Renal pelvis (tissue), 1 donor: ENCODE measurements at regions not wholly inside any gene's neighbourhood (a gene's known extent, or its start where the extent isn't known, plus 50 kb on each side); places are given as distances from the start of the nearest gene placed in this dataset.
"Not testable (repeated sequence)": the region's sequence is repeated elsewhere in the genome, so short reads cannot be mapped to it uniquely, and the experiment has no call there.

Source experiments
- DNase-seq: peaks from one replicate; pipeline ENCODE4 v3.0.0-alpha.2; 2013

DNA sequence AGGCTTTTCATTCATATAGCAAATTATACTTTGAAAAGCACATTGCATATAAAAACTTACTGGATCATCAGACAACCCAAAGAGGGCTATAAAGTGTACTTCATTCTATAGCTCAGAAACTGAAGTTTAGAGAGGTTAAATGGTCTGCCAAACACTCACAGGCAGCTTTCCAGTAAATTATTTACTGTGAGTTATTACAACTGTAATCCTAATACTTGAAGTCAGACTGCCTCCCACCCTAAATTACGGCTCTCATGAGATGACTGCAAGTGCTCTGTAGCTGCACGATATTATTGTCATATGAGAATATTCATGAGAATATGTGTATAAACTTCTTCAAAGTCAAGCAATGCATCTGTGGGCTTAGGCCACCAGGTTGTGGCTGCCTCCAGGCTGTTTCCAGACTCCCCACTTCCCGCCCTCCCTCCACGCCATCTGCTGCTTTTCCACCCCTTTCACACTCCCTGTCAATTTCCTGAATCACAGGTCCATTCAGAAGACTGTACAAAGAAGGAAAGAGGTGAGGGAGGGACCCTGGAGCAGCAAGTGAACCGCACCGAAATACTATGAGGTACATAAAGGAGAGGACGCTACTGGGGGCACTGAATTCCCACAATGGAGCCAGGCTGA is 111.1 kb upstream of the SPOPL start:
- peak; percentile 19 for DNase-seq

DNA sequence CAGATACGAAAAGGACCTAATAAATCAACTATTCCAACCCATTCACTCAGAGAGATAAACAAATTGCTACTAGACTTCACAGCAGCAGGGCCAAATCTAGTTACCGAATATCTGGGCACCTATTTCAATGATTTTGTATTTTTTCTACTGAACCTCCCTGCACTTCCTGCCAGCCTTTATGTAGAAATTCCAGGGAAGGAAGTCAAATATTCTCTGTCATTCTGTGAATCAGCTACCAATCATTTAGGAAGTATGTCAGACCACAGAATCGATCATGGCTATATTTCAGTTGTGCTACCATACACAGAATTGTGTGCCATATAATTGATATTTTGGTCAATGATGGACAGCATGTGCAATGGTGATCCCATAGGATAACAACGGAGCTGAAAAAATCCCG is 109.6 kb upstream of the SPOPL start:
- no peak for DNase-seq

DNA sequence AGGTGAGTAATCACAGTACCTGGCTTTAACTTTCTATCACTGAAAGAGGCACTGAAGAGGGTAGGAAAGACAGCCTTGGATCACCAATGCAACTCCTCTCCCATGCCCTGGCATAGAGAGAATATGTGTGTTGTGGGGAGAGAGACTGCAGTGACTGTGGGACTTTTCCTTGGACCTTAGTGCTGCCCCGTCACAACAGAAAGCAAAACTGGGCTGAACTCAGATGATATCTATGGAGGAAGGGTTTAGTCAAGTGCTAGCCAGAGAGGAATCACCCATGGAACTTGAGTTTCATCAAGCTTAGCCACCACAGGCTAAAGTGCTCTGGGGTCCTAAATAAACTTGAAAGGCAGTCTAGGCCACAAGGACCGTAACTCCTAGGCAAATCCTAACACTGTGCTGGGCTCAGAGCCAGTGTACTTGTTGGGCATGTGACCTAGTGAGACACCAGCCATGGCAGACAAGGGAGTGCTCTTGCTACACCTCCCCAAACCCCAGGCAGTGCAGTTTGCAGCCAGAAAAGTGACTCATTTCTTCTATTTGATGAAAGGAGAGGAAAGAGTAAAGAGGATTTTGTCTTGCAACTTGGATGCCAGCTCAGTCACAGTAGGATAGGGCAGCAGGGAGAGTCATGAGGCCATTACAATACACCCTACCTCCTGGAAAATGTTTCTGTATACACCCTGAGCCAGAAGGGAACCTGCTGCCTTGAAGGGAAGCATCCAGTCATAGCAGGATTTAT is 105.8 kb upstream of the SPOPL start:
- DNase-seq = no peak

DNA sequence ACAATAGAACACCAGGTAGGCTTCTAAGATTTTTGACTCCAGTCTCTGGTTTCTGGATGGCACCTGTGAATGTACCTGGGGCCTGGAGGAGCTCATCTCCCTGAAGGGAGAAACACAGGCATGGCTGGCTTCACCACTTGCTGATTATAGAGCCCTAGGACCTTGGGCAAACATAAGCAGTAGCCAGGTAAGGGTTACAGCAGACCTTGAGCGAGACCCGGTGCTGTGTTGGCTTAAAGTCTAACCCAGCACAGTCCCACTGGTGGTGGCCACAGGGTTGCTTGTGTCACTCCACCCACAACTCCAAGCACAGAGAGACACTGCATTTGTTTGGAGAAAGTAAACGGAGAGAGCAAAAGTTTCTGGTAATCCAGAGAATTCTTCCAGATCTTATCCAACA is 104.7 kb upstream of the SPOPL start:
- no peak for DNase-seq

DNA sequence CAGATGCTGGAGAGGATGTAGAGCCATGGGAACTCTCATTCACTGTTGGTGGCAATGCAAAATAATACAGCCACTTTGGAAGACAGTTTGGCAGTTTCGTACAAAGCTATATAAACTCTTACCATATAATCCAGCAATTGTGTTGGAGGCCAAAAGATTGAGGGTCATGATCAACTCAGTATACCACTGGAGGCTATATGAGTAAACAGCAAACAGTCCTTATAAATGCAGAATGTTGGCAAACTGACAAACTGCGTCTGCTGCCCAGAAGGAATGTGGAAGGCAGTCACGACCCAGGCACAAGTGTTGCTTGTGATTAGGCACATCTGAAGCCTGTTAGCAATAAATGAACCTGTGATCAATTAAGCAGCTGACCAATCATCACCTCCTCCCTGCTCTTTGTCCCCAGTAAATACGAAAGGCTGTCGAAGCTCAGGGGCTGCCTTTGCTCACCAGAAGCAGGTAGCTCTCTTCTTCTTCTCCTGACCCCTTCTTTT is 98.1 kb upstream of the SPOPL start:
- DNase-seq = no peak

DNA sequence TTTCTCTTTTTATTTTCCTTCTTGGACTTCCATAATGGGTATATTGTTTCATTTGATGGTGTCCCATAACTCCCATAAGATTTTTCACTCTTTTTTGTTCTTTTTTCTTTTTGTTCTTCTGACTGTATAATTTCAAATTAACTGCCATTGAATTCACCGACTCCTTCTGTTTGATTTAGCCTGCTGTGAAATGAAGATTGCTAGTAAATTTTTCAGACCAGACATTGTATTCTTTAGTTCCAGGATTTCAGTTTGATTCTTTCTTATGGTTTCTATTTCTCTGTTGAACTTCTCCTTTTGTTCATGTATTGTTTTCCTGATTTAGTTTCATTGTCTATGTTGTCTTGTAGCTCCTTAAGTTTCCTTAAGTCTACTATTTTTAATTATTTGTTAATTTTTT is 87.6 kb upstream of the SPOPL start:
- DNase-seq = no peak

DNA sequence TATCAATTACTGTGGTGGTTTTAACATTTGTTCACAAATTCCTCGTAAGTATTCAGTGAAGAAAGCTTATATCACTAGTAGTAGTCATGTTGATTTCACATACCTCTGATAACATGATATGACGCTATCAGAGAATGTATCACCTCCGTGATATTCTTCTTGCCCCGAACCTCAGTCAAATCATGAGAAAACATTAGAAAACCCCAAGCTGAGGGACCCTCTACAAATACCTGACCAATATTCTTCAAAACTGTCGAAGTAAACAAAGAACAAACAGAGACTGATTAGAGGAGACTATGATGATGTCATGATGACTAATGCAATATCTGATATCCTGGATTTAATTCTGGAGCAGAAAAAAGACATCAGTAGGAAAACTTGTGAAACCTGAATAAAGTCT is 85.6 kb upstream of the SPOPL start:
- no peak for DNase-seq

DNA sequence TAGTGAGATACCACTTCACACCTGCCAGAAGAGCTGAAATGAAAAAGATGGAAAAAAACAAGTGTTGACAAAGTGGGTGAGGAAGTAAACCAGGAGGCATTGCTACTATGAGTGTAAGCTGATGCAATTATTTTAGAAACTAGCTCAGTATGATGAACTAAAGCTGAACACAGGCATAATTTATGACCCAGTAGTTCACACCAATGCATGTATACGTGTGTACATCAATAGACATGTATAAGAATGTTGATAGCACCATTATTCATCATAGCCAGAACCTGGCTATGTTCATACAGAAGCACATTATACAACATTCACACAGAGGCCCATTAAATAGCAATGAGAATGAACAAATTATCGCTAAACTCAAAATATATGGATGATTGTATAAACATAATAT is 83.1 kb upstream of the SPOPL start:
- DNase-seq = no peak

DNA sequence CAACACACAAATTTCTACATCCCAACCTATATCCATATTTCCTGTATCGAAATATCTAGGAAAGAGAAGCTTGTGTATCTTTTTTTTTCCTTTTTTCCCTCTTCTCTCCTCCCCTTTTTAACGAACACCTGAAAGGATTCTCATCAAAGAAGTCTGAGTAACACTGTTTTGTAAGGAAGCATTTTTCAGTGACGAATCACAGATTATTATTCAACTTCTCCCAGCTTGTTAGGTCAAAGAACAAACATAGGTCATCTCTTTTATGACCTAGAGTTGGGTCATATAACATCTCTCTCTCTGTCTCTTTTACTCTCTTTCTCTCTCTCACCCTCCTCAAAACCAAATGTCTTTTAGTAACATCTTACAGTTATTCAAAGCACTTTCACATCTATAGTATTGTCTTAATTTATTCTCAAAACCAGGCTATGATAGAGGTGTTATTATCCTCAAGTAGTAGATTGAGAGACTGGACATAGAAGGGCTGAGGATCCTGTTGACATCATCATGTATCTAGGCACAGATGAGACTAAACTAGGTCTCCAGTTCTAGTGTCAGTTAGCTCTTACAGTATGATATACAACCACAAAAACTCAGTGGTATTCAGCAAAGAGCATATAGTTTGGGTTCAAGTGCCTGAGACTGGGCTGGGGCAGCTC is 80.1 kb upstream of the SPOPL start:
- no peak for DNase-seq

DNA sequence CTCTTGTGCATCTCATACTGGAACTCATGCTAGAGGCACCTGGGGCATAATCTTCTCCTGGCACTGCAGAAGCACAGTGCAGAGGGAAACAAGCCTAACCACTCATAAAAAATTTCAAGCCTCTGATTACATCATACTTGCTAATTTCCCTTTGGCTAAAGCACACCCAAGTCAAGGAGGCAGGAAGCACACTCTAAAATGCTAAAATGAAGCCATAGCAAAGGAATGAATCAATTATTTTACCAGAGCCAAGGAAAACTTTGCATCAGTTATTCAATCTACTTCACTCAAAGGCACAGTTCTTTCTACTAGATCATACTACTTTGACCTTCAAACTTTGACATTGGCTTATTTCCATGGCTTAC is 79.6 kb upstream of the SPOPL start:
- peak; percentile 8 for DNase-seq

DNA sequence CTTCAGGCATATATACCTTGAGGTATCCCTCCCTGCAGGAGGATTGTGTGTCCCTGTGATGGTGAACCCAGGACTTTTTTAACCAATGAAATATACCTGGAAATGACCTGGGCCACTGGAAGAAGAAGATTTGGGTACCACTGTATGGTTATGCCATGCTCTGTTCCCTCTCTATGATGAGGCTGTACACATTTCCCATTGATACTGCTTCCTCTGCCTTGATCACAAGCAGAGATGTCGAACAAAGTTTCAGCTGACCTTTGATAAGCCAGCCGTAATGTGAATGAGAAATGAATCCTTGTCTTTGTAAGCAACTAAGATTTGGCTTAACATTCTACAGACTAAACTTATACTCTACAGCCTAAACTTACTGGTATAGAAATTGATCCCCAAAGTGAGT is 78.4 kb upstream of the SPOPL start:
- DNase-seq = no peak

DNA sequence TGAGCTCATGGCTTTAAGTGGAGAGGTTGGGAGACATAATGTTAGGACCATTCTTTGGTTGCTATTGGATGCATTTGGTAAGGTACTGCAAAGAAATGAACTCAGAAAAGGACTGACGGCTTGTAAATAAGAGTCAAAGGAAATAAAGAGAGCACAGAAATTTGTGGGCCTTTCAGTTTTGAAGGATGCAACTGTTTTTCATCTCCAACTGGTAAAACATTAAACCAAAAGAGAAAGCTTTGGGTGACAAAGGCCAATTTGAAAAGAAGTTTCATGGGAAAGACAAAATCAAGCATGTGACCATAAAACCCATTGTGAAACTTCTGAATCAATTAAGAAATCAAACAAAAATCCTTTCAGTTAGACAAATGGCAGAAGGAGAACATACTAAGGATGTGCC is 77.8 kb upstream of the SPOPL start:
- DNase-seq = no peak

DNA sequence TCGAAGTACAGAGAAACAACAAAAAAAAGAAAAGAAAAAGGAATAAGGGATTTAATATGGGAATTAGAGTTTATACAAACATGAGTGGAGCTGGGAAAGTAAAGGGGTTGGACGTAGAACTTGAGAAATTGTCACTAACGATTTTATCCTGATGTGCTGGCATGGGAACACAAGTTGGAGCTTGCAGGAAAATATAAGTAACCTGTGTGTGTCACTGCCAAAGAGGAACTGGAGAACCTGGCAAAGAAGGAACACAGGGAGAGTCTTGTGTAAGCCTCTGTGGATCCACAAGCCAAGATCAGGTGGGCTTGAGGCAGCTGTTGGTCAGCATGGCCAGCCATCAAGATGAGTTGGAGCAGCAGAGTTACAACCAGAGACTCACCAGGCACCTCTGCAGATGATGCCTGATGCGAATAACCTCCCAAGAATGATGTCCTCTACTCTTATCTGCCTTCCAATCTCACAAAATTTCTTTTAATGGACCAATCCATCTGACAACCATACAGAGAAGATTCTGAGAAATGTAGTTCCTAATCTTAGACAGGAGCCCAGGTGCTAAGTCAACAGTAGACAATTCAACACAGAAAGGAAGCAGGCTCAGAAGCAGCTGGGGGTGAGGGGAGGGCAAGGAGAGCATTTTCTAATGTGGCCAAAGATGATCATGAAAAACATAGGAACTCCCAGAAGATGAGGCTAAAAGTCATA is 77.0 kb upstream of the SPOPL start:
- no peak for DNase-seq

DNA sequence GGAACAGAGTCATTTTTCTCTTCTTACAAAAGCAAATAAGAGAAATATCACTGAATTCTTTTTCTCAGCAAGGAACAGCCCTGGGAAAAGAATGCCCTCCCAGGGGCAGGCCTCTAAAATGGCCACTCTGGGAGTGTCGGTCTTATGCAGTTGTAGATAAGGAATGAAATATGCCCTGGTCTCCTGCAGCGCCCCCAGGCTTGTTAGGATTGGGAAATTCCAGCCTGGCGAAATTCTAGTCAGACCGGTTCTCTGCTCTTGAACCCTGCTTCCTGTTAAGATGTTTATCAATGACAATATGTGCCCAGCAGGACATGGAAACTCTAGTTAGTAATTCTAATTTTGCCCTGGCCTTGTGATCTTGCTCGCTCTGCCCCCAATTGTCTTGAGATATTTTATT is 75.5 kb upstream of the SPOPL start:
- DNase-seq = not testable (repeated sequence)

DNA sequence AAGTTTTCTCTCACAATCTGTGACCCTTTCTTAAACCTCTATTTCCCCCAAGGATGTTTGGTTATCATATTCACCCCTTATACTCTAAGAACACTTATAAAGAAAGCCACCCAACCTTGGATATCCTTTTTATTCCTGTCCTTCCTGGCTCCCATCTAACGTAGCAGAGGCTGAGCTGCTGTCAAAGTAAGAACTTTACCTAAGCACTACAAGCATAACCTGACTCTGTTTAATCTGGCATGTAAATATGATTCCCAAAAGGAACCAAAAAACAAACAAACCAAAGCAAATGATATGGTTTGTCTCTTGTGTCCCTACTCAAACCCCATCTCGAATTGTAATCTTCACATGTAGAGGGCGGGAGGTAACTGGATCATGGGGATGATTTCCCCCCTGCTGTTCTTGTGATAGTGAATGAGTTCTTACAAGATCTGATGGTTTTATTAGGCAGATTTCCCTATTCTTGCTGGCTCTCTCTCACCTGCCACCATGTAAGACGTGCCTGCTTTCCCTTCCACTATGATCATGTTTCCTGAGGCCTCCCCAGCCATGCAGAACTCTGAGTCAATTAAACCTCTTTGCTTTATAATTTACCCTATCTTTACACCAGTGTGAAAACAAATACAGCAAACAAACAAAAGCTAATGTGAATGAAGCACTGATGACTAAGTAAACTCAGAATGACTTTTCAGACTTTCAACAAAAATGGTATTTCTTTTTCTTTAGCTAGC is 72.7 kb upstream of the SPOPL start:
- DNase-seq = no peak

DNA sequence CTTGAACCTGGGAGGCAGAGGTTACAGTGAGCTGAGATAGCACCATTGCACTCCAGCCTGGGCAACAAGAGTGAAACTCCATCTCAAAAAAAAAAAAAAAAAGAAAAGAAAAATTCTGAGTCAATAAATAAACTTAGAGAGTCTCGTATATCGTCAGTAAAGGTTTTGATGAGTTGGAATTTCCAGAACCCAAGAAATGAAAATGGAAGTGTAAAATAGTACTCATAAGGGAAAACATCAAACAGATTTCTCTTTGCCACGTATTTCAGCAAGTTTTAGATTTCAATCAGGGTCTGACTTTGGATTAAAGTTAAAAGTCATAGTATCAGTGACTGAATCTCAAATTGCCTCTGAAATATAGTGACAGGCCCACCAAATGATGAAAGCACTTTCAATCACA is 71.4 kb upstream of the SPOPL start:
- DNase-seq = no peak

DNA sequence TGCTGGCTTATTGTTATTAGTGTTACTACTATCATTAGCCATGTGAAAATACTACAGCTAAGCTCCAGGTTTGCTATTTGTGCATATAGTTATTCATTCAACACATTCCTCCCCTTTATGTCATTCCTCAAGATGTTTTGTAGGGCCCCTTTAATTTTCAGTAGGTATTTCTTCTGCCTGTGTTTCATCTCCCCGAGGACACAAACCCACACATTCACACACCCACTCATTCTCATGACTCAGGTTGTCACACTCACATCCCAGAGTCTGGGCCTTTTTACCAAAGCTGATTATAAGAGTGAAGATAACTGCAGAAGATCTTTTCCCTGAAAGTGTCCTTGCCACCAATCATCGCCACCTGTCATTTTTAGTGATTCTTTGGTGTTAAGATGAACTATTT is 68.6 kb upstream of the SPOPL start:
- DNase-seq = no peak

DNA sequence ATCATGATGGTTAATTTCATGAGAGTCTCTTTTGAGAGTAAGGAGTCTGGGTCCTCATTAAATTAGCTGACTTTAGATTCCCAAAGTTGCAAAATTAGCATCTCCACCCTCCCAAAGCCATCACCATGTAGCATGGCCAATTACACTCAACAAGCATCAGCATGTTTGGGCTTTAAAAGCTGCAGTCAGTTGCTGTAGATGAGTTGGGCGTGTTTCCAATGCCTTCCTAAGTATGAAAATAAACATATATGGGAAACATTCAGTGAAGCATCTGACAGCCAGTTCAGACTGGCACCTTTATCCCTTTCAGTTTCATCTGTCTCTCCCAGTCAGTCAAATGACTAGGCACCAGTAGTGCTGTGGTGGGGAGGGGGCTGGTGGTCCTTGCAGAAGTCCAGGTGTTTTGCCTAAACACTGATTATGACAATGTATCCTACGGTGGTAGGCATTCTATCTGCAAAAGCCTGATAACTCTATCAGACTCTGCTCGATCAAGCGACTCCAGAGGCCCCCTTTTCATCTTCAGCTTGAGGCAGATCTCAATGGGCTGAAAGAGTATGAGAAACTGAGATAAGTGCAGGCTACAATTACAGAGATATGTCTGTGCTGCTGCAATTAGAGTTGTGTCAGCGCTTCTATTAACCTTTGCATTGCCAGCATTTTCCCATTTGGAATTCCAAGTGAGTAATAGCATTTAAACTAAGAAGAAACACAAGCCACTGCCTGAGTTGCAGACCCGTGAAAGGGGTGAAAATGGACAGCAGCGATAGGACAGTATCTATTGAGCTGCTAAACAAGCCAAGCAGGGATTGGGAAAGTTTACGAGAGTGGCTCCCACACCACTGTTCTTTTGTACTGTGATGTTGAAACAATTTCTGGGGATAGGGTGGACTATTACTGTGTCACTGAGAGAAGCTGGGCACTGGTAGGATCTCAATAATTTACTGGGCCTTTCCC is 67.3 kb upstream of the SPOPL start:
- no peak for DNase-seq

DNA sequence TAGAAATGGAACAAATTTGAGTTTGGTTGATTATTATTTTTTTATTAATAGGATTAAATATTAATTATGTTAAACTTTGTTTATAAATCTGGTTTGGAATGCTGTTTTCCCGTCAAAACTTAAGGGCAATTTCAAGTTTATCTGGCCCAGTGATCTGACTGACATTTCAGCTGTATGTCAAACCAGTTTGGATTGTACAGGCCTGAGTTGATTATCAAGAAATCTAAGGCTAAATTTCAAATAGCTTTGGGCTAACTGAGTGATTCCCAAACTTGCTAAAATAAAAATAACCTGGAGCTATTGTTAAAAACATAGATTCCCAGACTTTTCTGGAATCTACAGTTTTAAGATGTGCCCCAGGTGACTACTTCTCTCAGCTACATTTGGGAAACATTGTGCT is 65.9 kb upstream of the SPOPL start:
- no peak for DNase-seq

DNA sequence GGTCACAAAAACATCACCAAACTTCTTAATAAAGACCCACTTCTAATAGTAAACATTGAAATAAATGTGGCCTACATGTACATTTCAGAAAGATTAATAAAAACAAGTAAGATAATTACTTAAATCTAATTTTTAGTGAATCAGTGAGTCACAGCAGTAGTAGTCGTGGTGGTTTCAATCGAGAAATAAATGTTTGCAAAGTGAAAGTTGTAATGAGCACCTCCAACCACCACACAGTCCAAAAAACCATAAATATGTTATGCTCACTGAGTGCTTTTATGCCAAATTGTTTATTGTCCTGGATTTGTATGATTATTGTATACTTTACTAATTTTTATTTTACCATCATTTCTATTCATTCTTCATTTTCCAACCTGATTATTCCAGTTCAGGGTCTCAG is 61.8 kb upstream of the SPOPL start:
- DNase-seq = no peak

DNA sequence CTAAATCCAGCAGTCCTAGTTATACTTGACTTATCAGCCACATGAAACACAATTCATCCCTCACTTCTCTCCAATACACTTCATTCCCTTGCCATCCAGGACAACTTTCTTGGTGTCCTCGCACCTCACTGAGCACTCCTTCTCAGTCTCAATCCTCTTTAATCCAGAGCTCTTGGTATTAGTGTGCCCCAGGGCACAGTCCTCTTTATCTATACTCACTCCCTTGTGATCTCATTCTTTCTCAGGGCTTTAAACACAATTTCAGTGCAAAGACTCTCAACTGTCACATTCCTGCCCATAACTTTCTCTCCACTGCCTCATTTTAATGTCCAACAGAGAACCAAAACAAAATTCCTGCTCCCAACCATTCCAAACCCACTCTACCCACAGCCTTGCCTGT is 60.8 kb upstream of the SPOPL start:
- no peak for DNase-seq
